Muscle layer of duodenum (tissue), 2 donors: ENCODE measurements at regions not wholly inside any gene's neighbourhood (a gene's known extent, or its start where the extent isn't known, plus 50 kb on each side); places are given as distances from the start of the nearest gene placed in this dataset.
A peak's percentile ranks its signal among the peaks of the same experiment; 100 is the strongest.

Experiments used
- H3K27ac ChIP-seq: one replicate; pipeline ENCODE4 v1.7.0; 2013; ENCODE audit warnings: mild to moderate bottlenecking, low read length
- H3K27me3 ChIP-seq: one replicate; pipeline ENCODE4 v1.7.0; 2013; ENCODE audit warnings: low read depth, mild to moderate bottlenecking, control low read depth, low read length
- H3K36me3 ChIP-seq, 2 donors: one replicate each; pipeline ENCODE4 v1.7.0; 2013; ENCODE audit warnings: low read length in 2 of 2, control low read depth in 1 of 2, mild to moderate bottlenecking in 1 of 2; ENCODE audit not compliant: insufficient read depth in 2 of 2, control insufficient read depth in 1 of 2
- H3K4me1 ChIP-seq, 2 donors: one replicate each; pipeline ENCODE4 v1.7.0; 2013; ENCODE audit warnings: low read length in 2 of 2, mild to moderate bottlenecking in 2 of 2, control low read depth in 1 of 2, moderate library complexity in 1 of 2; ENCODE audit not compliant: insufficient read depth in 2 of 2, control insufficient read depth in 1 of 2
- H3K4me3 ChIP-seq, 2 donors: one replicate each; pipeline ENCODE4 v1.7.0; 2013; ENCODE audit warnings: low read length in 2 of 2, low read depth in 1 of 2, mild to moderate bottlenecking in 1 of 2
- H3K9me3 ChIP-seq, 2 donors: one replicate each; pipeline ENCODE4 v1.7.0; 2013; ENCODE audit warnings: low read length in 2 of 2, control low read depth in 1 of 2, mild to moderate bottlenecking in 1 of 2; ENCODE audit not compliant: control insufficient read depth in 1 of 2
- donor health status: healthy.

DNA sequence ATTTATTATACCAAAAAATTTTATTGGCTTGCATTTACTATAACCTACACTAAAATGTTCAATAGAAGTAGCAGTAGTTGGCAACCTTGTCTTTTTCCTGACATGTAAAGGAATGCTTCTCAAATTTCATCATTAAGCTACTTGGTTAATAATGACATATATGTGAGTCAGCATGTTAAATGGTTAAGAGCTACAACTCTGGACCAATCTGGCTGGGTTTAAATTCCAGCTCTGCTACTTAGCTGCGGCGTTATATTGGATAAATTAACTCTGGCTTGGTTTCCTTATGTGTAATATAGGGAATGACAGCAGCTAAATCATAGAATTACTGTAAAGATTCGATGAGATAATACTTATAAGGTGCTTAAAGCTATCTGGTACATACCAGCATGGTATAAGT, 53.7 kb upstream of the OTOGL start:
- Histone ChIP-seq H3K4me1 (peaks cover 0 to 8% of the 10 kb centered on the region in 2 donors), H3K9me3 (no peaks in the 10 kb centered on the region), H3K36me3 (no peaks in the 10 kb centered on the region), H3K27me3 (no peaks in the 10 kb centered on the region), H3K27ac (peak overlapping the region; percentile 48), H3K4me3 (no peak overlapping the region)

DNA sequence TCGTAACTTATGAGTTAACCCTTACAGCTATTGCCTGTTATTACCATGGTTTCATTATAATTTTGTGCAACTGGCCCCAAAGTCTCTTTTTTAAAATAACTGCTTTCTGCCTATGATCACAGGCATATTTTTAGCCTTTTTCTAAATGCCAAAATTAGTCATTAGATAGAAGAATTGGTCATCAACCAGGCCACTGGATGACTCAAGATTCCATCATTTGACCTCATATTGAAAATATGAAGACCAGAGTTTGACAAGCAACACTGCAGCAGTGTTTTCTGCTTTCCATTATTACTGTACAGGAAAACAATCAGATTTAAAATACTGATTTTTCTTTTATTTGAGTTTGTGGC, 54.7 kb upstream of the OTOGL start:
- H3K36me3 ChIP-seq, result no peaks in the 10 kb centered on the region
- peaks cover 0 to 8% of the 10 kb centered on the region in 2 donors for H3K4me1 ChIP-seq
- no peaks in the 10 kb centered on the region for H3K9me3 ChIP-seq
- H3K4me3 ChIP-seq, result no peak overlapping the region
- H3K27me3 ChIP-seq, result no peaks in the 10 kb centered on the region
- H3K27ac ChIP-seq, result no peak overlapping the region

DNA sequence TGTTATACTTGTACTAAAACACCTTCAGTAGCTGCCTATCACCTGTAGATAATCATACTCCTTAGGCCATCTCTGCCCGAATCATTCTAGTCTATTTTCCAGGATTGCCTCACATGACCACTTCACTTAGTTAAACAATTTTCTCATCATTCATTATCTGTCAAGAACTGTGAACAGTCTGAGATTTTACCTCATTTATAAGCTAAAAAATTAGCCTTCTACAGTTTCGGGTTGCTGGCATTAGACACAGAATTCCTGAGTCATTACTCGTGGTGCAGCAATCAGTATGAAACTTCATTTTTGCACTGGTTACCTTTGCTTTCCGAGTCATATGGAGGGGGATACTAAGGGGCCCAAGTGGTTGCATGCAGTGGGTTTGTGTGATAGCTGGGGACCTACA, 57.6 kb upstream of the OTOGL start:
- H3K4me1 ChIP-seq, result peaks cover 0 to 8% of the 10 kb centered on the region in 2 donors
- no peaks in the 10 kb centered on the region for H3K27me3 ChIP-seq
- no peaks in the 10 kb centered on the region for H3K36me3 ChIP-seq
- H3K27ac ChIP-seq, result peak overlapping the region; percentile 24
- H3K4me3 ChIP-seq, result no peak overlapping the region
- no peaks in the 10 kb centered on the region for H3K9me3 ChIP-seq

DNA sequence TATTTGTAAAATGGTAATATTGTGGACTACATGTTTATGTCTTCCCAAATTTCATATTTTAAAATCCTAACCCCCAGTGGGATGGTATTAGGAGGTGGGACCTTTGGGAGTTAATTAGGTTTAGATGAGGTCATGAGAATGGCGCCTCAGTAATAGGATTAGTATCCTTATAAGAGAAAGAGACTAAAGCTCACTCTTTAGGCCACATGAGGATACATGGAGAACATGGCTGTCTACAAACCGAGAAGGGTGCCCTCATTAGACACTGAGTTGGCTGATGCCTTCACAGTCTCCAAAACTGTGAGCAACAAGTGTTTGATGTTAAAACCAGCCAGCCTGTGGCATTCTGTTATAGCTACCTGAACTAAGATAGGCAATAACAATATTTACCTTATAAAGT, 58.3 kb upstream of the OTOGL start:
- H3K36me3 ChIP-seq, result no peaks in the 10 kb centered on the region
- no peak overlapping the region for H3K4me3 ChIP-seq
- no peaks in the 10 kb centered on the region for H3K9me3 ChIP-seq
- H3K27me3 ChIP-seq, result no peaks in the 10 kb centered on the region
- peaks cover 0 to 8% of the 10 kb centered on the region in 2 donors for H3K4me1 ChIP-seq
- H3K27ac ChIP-seq, result no peak overlapping the region

DNA sequence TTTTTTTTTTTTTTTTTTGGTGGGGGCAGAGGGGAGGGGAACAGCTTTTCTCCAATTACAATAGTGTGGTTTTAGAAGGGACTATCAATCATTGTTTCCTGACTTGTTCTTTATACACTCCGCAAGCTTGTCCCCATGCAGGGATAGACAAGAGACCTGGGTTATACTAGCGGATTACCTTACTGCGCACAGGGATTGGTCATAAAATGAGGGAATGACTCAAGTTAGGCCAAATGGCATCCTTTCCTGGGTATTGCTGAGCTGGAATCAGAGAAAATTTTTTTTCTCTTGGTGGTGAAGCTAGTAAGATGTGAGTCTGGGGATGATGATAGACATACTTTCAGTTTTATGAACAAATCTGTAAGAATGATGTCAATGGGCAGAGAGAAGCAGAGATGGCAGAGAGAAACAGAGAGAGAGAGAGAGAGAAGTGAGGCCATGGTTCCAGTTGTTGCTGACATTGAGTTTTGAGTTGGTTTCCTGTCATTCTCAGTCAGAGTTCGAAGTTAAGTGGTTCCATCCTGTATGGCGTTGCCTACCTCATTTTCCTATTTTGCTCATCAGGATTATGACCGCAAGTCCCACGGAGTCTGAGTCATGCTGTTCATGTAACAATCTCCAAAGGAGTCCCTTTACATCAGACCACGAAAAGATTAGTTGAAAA, 59.1 kb upstream of the OTOGL start:
- no peaks in the 10 kb centered on the region for H3K36me3 ChIP-seq
- H3K4me1 ChIP-seq, result peaks cover 0 to 8% of the 10 kb centered on the region in 2 donors
- H3K27ac ChIP-seq, result no peak overlapping the region
- H3K4me3 ChIP-seq, result no peak overlapping the region
- H3K27me3 ChIP-seq, result no peaks in the 10 kb centered on the region
- no peaks in the 10 kb centered on the region for H3K9me3 ChIP-seq

DNA sequence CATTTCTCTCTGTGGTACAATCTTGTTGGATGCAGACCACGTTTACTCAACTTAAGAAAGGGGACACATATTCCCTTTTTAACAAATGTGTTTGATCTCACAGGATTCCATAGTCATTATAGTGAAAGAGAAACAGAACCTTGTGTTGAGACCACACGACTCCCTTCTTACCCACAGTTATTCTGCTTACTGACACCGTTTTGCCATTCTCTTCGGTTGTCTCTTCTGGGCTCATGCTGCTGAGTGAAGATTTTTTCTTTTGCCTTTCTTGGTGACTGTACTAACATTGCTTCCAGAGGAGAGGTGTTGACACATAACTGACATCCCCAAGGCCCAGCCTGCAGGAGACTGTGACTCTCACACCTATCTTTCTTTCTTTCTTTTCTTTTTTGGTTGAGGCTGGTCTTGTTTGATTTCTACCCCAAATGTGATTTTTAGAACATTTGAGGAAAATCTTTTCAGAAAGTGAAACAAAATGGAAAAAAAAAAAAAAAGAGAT, 61.2 kb upstream of the OTOGL start:
- Histone ChIP-seq H3K4me1 (peaks cover 0 to 18% of the 10 kb centered on the region in 2 donors), H3K27ac (peak overlapping the region; percentile 17), H3K4me3 (no peak overlapping the region), H3K9me3 (no peaks in the 10 kb centered on the region), H3K27me3 (no peaks in the 10 kb centered on the region), H3K36me3 (no peaks in the 10 kb centered on the region)

DNA sequence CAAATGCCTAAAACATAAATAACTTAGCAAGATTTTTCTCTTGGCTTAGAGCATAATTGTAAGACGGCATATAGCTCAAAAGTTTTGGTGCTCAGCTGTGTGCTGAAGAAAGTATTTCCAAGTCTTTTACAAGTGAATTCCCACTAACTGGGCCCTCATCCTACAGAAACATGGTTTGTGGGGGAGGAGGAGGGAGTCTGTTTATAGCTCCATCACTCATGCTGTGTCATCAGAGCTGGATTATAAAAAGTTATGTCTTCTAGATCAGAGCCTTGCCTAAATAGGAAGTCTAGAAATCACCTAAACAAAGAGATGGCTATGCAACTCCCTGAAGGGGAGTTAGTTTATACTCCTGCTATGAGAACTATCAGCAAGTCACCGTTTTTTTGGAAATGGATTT, 65.9 kb upstream of the OTOGL start:
- Histone ChIP-seq H3K4me3 (no peak overlapping the region), H3K36me3 (no peaks in the 10 kb centered on the region), H3K4me1 (peaks cover 0 to 18% of the 10 kb centered on the region in 2 donors), H3K27ac (peak overlapping the region; percentile 11), H3K27me3 (no peaks in the 10 kb centered on the region), H3K9me3 (no peaks in the 10 kb centered on the region)

DNA sequence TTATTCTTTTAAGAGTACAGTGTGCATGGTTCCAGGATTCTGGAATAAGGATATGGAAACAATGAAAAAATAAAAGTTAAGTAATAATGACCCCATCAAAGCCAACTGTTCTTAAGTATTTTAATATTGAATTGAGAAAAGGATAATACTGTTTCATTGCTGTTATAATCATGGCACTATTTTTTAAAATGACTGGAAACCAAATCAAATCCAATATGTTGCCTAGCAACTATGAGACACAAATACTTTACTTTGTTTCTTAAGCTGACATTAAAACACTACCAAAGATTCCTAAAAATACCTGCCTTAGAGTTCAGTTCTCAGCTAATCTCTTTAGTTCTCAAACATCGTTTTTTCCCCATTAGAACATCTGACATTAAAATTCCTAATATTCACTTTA, 66.4 kb upstream of the OTOGL start:
- Histone ChIP-seq H3K27ac (peak overlapping the region; percentile 11), H3K36me3 (no peaks in the 10 kb centered on the region), H3K27me3 (no peaks in the 10 kb centered on the region), H3K4me1 (peaks cover 0 to 18% of the 10 kb centered on the region in 2 donors), H3K4me3 (no peak overlapping the region), H3K9me3 (no peaks in the 10 kb centered on the region)

DNA sequence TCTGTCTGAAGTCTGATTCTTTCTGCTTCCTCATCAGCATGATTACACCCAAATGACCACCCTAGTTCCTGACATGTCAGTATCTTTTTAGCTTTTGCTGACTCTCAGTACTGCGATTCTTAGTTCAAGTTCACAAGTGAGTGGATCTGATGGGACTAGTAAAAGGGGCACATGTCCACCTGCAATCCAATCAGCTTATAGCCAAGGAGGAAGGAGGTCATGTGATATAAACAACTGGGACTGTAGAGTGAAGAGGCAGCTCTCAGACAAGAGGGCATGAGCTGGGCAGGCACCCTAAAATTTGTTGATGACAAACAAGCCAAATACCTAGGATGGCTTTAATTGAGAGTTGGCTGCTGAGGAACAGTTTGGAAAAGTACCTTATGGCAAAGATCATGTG, 68.1 kb upstream of the OTOGL start:
- H3K27me3 ChIP-seq, result no peaks in the 10 kb centered on the region
- no peaks in the 10 kb centered on the region for H3K36me3 ChIP-seq
- H3K9me3 ChIP-seq, result no peaks in the 10 kb centered on the region
- H3K4me1 ChIP-seq, result peaks cover 0 to 18% of the 10 kb centered on the region in 2 donors
- no peak overlapping the region for H3K27ac ChIP-seq
- H3K4me3 ChIP-seq, result no peak overlapping the region

DNA sequence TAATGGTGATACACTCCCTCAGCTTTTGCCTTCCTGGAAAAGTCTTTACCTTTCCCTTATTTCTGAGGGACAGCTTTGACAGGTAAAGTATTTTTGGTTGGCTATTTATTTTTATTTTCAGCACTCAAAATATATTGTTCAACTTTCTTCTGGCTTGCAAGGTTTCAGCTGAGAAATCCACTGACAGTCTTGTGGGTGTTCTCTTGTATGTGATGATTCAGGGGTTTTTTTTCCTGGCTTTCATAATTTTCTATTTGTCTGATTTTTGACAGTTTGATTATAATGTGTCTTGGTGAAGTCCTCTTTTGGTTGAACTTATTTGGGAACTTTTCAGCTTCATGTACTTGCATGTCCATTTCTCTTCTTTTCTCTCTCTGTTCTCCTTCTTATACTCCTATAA, 73.7 kb upstream of the OTOGL start:
- Histone ChIP-seq H3K4me3 (no peak overlapping the region), H3K9me3 (peaks cover 0 to 5% of the 10 kb centered on the region in 2 donors), H3K27me3 (no peaks in the 10 kb centered on the region), H3K27ac (no peak overlapping the region), H3K36me3 (no peaks in the 10 kb centered on the region), H3K4me1 (no peaks in the 10 kb centered on the region)

DNA sequence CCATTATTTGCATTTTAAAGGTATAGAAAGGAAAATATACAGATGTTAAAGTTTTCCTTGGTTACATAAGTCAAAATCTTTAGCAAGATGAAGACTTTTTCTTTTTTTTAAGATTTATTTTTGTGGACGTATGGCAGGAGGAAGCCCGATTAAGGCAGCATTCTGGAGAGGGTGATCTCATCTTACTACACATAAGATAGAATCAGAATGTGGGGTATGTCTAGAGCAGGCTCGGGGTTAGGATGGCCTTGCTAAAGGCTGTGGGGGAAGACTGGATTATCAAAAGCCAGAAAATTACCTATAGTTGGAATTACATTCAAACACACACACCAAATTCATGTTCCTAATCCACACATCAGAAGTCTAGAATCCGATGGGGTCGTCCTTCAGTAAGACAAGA, 79.6 kb upstream of the OTOGL start:
- Histone ChIP-seq H3K4me1 (peaks cover 0 to 10% of the 10 kb centered on the region in 2 donors), H3K4me3 (no peak overlapping the region), H3K9me3 (peaks cover 0 to 5% of the 10 kb centered on the region in 2 donors), H3K27ac (no peak overlapping the region), H3K27me3 (no peaks in the 10 kb centered on the region), H3K36me3 (no peaks in the 10 kb centered on the region)

DNA sequence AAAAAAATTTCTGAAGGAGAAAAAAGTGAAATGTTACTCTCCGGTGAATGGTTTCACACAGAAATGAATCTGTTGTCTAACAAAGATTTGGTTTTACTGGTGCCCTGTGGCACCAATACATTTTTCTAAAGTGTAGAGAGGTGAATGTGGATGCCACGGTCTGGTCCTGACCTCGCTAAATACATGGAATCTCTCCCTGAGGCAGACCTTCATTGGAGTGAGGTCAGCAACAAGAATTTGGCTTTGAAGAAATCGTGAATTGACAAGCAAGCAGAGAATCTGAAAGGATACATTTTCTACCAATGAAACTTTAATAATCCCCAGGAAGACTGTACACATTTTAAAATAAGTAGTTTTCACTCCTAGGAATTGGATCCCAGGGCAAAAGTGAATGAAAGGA, 81.2 kb upstream of the OTOGL start:
- Histone ChIP-seq H3K9me3 (peaks cover 0 to 5% of the 10 kb centered on the region in 2 donors), H3K27ac (peak overlapping the region; percentile 66), H3K36me3 (no peaks in the 10 kb centered on the region)

More for the DNA sequence above, 81.2 kb upstream of the OTOGL start:
- peaks cover 0 to 10% of the 10 kb centered on the region in 2 donors for H3K4me1 ChIP-seq
- no peak overlapping the region for H3K4me3 ChIP-seq
- H3K27me3 ChIP-seq, result no peaks in the 10 kb centered on the region
